Karpas-422 (cell line): ENCODE measurements at regions not wholly inside any gene's neighbourhood (a gene's known extent, or its start where the extent isn't known, plus 50 kb on each side); places are given as distances from the start of the nearest gene placed in this dataset.
"Not testable (repeated sequence)": the region's sequence is repeated elsewhere in the genome, so short reads cannot be mapped to it uniquely, and the experiment has no call there.

Experiments used
- DNase-seq: peaks from one replicate; pipeline ENCODE4 v3.0.0-alpha.2; 2015
- H2AFZ ChIP-seq: fragments of 200-600 bp; sonication (generic); 2 replicates; pipeline ENCODE4 v1.6.1; 2014; ENCODE audit warnings: antibody characterized with exemption, low read length, mixed read lengths
- H3K27ac ChIP-seq: fragments of 200-600 bp; sonication (generic); 2 replicates; pipeline ENCODE4 v1.5.1; 2014; ENCODE audit warnings: mild to moderate bottlenecking, low read length, moderate library complexity
- H3K27me3 ChIP-seq: fragments of 200-600 bp; sonication (generic); 2 replicates; pipeline ENCODE4 v1.6.1; 2014; ENCODE audit warnings: low read length, mixed read lengths
- H3K36me3 ChIP-seq: fragments of 200-600 bp; sonication (generic); 2 replicates; pipeline ENCODE4 v1.6.1; 2014; ENCODE audit warnings: low read length, mixed read lengths; ENCODE audit not compliant: insufficient read depth
- H3K4me1 ChIP-seq: fragments of 200-600 bp; sonication (generic); 2 replicates; pipeline ENCODE4 v1.6.1; 2014; ENCODE audit warnings: mild to moderate bottlenecking, low read length, mixed read lengths
- H3K4me2 ChIP-seq: fragments of 200-600 bp; sonication (generic); 2 replicates; pipeline ENCODE4 v1.6.1; 2014; ENCODE audit warnings: low read length, low read depth, mild to moderate bottlenecking; ENCODE audit not compliant: poor library complexity, severe bottlenecking
- H3K4me3 ChIP-seq: fragments of 200-600 bp; sonication (generic); 2 replicates; pipeline ENCODE4 v1.5.1; 2014; ENCODE audit warnings: mild to moderate bottlenecking, antibody characterized with exemption, low read length, mixed read lengths
- H3K79me2 ChIP-seq: fragments of 200-600 bp; sonication (generic); 2 replicates; pipeline ENCODE4 v1.6.1; 2014; ENCODE audit warnings: mild to moderate bottlenecking, low read length, mixed read lengths
- H3K9ac ChIP-seq: fragments of 200-600 bp; sonication (generic); 2 replicates; pipeline ENCODE4 v1.6.0; 2014; ENCODE audit warnings: low read length
- H3K9me2 ChIP-seq: fragments of 200-600 bp; sonication (generic), shearing (Covaris generic); replicated peaks from 2 replicates; pipeline ENCODE4 v1.6.0; 2014; ENCODE audit warnings: mild to moderate bottlenecking, low read length, moderate library complexity; ENCODE audit not compliant: insufficient read depth
- H3K9me3 ChIP-seq: fragments of 300-700, 200-600 bp; sonication (generic); 2 replicates; pipeline ENCODE4 v1.6.1; 2014; ENCODE audit warnings: low read length, mixed read lengths
- H4K20me1 ChIP-seq: fragments of 200-600 bp; sonication (generic); 2 replicates; pipeline ENCODE4 v1.6.1; 2014; ENCODE audit warnings: mild to moderate bottlenecking, antibody characterized with exemption, low read length, low read depth; ENCODE audit not compliant: insufficient read depth

DNA sequence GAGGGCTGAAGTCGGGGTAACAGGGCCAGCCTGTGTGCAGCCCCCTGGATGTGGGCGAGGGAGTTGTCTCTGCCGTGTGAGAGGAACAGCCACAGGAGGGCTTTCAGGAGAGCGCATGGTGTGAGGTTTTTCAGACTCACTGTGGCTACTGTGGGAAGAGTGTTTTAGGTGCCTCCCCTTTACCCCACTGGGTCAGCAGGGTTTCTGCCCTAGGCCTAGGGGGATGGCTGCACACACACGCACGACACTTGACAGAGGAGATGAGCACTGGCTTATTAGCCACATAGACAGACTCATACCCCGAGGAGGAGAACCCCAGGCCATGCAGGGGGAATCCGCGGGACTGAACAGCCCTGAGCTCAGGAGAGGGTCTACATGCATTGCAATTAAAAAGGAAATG is 70.8 kb upstream of the GOLGA6L6 start:
- not testable (repeated sequence) for H3K9me2 ChIP-seq, H3K9ac ChIP-seq, H2AFZ ChIP-seq, H3K27ac ChIP-seq, H3K4me1 ChIP-seq, H4K20me1 ChIP-seq, H3K9me3 ChIP-seq, DNase-seq, H3K4me3 ChIP-seq, H3K4me2 ChIP-seq, H3K36me3 ChIP-seq, H3K27me3 ChIP-seq, H3K79me2 ChIP-seq

DNA sequence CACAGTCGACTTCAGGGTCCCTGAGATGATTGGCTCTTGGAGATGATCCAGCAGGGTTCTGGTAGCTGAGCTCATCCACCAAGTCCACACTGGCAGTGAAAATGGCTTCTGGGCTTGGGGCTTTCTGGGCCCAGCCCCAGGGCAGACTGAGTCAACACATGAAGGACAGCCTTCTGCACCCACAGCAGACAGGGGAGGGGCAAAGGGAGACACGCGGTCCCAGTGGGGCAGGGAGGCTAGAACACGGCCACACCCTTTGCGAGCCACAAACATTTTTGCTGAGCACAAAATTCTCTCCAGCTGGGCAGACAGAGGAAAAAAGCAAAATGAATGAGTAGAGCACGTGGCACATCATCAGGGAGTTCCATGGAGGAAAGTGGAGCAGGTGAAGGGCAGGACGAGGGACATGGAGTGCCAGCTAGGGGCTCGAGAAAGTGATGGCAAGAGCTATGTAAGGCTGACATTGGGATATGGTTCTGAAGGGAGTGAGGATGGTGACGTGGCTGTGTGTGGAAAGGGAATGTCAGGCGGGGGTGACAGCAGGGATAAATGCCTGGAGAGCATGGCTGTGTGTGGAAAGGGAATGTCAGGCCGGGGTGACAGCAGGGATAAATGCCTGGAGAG is 70.2 kb upstream of the GOLGA6L6 start:
- not testable (repeated sequence) for H4K20me1 ChIP-seq, H3K36me3 ChIP-seq, H3K27ac ChIP-seq, H3K9me3 ChIP-seq, H3K4me2 ChIP-seq, H3K79me2 ChIP-seq, H3K9me2 ChIP-seq, H3K4me1 ChIP-seq, H3K4me3 ChIP-seq, H3K9ac ChIP-seq, DNase-seq, H3K27me3 ChIP-seq, H2AFZ ChIP-seq

DNA sequence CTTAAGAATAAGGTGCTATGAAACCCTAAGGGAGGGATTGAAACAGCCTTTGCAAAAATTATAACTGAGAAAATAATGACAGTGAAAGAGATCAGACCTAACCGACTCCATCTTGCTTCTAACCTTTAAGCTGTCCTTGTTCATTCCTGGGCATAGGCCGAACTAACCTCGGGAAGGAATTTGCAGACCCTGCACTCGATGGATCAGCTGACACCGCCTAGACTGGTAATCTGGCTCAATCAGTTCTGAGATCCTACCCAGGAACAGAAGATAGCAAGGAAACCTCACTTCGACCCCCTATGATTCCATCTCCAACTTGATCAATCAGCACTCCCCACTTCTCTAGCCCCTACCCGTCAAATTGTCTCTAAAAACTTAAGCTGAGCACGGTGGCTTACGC is 66.6 kb upstream of the GOLGA6L6 start:
- H3K79me2 ChIP-seq, H3K27ac ChIP-seq, DNase-seq, H3K9me2 ChIP-seq, H3K27me3 ChIP-seq, H4K20me1 ChIP-seq, H2AFZ ChIP-seq, H3K36me3 ChIP-seq, H3K4me1 ChIP-seq, H3K9ac ChIP-seq, H3K9me3 ChIP-seq, H3K4me2 ChIP-seq, H3K4me3 ChIP-seq: not testable (repeated sequence)

DNA sequence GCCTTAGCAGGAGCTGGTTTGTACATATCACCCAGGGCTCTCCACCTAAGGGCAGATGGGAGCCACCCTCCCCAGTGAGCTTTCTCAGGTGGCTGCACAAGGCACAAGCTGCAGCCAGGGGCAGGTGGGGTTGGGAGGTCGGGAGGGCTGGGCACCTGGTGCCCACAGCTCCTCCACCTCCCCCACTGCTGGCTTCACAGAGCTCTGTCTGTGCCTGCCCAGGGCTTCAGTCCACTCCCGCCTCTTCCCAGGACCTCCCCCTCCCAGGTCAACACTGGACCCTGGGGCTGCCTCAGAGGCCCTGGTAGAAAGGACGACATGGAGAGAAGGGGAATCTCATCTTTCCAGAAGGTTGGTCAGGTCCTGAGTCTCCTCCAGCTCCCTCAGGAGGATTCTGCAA is 55.6 kb upstream of the GOLGA6L6 start:
- not testable (repeated sequence) for H3K27ac ChIP-seq, H3K9me2 ChIP-seq, H2AFZ ChIP-seq, H3K4me2 ChIP-seq, H3K36me3 ChIP-seq, H3K9me3 ChIP-seq, H3K27me3 ChIP-seq, H3K9ac ChIP-seq, H3K4me1 ChIP-seq, H4K20me1 ChIP-seq, H3K79me2 ChIP-seq, H3K4me3 ChIP-seq, DNase-seq

DNA sequence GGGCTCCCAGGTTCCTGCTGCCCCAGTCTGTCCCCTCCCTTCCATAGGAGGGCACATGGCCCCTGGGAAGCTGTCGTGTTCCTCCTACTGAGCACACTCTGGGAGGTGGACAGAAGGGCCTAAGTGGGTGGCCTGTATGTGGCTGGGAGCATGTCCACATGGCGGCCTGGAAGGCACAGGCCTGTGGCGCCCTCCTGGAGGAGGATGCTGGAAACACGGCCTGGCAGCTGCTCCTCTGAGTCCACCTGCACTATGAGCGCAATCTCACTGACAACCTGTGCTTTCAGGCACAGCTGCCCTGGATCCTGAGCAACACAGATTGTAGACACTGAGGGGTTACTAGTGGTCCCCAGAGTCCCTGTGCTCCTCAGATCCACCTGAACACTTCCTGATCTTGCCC is 52.6 kb upstream of the GOLGA6L6 start:
- not testable (repeated sequence) for H3K27ac ChIP-seq, H2AFZ ChIP-seq, H3K79me2 ChIP-seq, H3K4me2 ChIP-seq, H3K9ac ChIP-seq, DNase-seq, H4K20me1 ChIP-seq, H3K4me3 ChIP-seq, H3K36me3 ChIP-seq, H3K27me3 ChIP-seq, H3K9me3 ChIP-seq, H3K4me1 ChIP-seq, H3K9me2 ChIP-seq

DNA sequence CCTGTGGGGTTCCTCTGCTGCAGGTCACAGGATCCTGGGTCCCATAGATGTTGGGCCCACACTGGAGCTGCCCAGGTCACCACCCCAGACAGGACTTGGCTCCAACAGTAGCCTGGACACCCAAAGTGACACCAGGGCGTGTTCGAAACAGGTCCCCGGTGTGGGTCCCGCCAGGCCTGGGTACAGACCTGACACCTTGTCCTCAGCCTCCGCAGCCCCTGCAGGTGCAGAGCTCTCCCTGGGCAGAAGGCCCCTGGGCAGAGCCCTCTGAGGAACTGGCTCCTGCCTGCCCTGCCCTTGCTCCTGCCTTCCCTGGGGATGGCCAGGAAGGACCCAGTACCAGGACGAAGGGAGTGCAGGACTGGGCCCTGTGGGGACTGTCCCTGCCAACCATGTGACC is 50.3 kb upstream of the GOLGA6L6 start:
- H4K20me1 ChIP-seq, H3K4me3 ChIP-seq, DNase-seq, H3K27ac ChIP-seq, H3K27me3 ChIP-seq, H3K4me1 ChIP-seq, H3K36me3 ChIP-seq, H3K4me2 ChIP-seq, H3K9me2 ChIP-seq, H2AFZ ChIP-seq, H3K9me3 ChIP-seq, H3K9ac ChIP-seq, H3K79me2 ChIP-seq: not testable (repeated sequence)
